Midbrain (tissue), 1 donor: ENCODE measurements at regions not wholly inside any gene's neighbourhood (a gene's known extent, or its start where the extent isn't known, plus 50 kb on each side); places are given as distances from the start of the nearest gene placed in this dataset.
"Not testable (repeated sequence)": the region's sequence is repeated elsewhere in the genome, so short reads cannot be mapped to it uniquely, and the experiment has no call there.

Experiments
- DNase-seq: peaks from one replicate; lab custom pipeline; 2025; lab: John Stamatoyannopoulos, UW

DNA sequence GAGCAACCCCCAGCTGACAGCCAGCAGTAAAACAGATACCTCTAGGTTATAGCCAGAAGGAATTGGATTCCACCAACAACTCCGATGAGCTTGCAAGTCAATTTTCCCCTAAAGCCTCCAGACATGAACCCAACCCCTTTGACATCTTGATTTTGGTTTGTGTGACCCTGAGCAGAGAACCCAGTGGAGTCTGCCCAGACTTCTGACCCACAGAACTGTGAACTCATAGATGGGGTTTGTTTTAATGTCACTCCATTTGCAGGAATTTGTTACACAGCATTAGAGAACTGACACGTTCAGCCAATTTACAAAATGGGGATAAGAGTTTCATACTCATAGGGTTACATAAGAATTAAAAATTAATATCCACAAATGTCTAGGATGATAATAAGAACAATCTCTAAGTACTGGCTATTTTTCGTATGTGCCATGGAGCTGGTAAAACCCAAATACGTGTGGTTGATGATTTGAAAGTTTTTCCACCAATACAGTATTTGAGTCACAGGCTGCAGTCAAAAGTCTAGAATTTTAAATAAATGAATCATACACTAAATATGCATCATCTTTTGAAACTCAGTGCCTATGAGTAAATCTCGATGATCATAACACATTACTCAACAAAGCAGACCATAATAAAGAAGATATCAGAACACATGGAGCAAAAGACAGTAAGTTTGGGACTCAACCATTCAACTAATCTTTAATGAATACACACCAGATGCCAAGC, 380.0 kb downstream of the ANAPC1 start:
- not testable (repeated sequence) for DNase-seq

DNA sequence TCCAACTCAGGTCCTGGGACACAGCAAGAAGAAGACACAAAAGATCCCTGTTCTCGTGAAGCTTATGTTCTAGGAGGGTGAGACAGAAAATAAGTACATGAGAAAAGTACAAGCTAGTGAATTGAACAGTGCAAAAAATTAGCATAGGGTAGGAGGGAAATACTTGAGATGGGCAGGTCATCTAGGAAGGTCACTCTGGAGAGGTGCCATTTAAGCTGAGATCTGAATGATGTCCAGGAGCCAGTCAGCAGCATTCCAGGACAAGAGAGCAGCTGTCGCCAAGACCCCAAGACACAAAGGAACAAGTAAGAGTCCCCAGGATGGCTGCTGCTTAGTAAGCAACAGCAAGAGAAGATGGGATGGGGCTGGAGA, 379.4 kb downstream of the ANAPC1 start:
- DNase-seq, result not testable (repeated sequence)

DNA sequence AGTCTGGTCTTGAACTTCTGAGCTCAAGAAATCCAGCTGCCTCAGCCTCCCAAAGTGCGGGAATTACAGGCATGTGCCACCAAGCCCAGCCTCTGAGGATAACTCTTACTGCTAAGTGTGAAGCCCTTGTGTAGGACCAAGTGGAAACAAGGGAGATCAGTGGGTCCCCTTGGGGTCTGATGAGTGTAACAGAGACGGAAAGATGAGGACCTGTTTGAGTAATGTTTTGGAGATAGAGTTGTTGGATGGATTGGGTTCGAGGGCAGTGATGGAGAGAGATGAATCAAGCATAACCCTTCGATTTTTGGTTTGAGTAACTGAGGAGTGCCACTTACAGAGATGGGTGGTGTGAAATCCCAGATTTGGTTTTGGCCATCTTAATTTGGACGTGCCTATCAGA, 378.7 kb downstream of the ANAPC1 start:
- DNase-seq, result not testable (repeated sequence)

DNA sequence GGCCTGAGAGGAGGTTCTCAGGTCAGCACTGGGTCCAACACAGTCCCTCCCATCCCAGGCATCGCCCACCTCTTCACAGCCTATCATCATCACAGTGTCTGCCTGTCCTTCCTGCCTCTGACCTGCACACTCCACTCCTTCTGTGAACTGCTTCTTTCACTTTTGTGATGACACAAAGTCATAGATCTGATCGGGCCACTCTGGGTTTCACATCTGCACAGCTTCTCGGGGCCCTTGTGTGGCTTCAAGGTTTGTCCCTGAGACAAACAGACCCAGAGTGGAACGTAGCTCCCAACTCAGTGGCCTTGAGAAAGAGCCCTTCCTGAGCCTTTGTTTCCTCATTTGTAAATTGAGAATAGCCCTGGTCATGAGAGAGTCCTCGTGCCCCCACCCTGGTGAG, 377.1 kb downstream of the ANAPC1 start:
- DNase-seq, result not testable (repeated sequence)

DNA sequence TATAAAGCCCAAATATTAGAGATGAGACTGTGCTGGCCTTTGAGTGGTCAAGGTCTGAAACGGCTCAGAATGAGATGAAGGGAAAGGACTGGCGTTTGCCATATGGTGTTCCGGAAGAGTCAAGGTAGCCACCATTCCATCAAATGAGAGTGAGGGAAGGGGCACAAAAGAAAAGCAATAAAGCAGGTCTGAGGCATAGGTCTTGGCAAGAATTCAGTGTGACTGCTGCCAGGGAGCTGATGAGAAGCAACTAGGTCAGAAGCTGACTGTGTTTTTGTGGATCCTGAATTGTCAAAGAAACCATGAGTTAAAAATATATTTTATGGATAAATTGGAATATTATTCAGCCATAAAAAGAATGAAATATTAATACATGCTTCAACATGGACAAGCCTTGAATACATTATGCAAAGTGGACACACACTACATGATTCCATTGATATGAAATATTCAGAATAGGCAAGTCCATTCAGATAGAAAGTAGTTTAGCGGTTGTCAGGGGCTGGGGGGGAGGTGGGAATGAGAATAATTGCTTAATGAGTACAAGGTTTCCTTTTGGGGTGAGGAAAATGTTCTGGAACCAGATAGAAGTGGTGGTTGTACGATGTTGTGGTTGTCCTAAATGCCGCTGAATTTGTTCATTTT, 374.6 kb downstream of the ANAPC1 start:
- DNase-seq, result not testable (repeated sequence)

DNA sequence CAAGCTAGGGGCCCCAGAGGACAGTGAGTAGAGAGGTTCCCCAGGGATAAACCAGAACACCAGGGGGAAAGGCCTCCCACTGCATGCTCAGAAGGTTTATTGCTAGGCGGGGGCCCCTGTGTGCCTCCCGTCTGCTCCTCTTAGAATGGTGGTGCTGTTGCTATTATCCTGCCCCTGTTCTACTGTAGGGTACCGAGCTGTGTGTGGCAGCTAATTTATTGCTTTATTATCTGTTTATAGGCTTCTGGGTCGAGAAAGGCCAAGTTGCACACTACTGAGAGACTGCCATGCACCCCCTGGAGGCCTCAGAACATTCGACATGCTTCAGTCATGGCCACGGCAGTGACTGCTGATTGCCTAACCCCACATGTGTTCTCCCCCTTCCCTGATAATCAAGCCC, 373.6 kb downstream of the ANAPC1 start:
- not testable (repeated sequence) for DNase-seq

DNA sequence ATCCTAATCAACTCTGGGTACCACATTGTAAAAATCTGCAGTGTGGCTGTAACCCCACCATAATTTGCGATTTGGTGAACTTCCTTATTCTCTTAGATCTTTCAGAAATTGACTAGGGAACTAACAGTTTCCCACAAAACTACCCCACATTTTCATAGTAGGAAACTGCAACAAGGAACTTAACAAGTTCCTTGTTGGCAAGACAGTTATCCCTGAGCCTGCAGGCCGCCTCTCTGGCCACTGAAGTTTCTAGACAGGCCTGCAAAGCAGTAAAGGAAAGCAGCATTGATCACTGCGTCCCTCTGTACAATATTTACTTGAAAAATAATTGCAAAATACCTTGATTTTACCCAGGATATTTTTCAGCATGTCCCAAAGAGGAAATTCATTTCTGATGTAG, 372.9 kb downstream of the ANAPC1 start:
- DNase-seq, result not testable (repeated sequence)

DNA sequence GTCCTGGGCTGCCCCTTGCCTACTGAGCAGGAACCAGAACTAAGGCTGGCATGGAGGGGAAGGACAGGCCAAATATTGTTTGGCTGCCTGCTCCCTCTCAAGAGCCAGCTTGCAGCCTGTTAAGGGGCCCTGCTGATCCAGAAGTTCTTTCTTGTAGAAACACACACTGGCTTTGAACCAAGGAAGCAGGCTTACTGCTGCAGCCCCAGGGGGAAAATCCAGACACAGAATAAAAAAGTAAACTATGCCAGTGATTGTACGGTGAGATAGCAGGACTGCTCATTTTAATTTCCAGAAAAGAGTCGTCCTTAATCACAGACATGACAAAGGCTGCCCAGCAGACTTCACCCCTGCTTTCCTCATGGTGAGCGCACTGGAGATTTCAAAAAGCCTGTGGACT, 371.6 kb downstream of the ANAPC1 start:
- DNase-seq, result not testable (repeated sequence)

DNA sequence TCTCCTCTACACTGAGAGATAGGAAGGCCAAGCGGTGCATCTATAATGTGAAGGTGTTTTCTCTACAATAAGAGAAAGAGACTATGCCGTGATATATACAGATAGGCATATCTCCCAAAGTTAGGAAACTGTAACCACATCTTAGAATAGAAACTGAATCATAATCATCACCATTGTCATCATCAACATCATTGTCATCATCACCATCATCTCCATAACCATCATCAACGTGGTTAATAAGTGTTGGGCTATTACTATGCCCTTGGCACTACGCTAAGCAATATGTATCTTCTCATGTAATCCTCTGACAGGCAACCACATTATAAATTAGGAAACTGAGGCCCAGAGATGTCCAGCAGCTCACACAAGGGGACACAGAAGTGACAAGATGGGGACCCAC, 369.9 kb downstream of the ANAPC1 start:
- not testable (repeated sequence) for DNase-seq

DNA sequence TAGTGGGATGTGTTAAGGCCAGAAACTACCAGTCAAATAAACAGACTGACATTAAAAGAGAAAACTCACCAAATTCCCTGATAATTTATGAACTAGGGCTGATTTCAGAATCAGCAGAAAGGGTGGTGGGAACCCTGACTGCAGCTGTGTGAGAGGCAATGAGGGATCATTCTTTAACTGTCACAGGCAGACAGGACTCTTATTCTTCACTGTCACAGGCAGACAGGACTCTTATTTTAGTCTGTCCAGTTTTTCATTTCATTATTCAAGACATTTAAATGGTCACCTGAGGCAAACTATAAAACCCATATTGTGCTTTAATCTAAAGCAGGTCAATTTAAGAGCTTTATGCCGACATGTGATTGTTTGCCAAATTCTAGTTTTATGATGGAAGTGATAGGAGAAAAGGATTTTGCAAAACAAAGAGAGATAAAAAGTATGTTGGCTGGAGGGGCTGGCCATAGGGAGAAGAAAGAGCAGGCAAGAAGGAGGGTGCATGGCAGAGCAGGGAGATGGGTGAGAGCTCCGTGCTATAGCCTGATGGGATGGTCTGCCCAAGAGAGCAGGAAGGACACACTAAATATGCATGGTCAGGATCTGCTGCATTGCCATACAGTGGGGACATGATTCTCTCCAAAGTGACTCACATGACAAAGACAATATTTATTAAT, 366.8 kb downstream of the ANAPC1 start:
- DNase-seq, result not testable (repeated sequence)

DNA sequence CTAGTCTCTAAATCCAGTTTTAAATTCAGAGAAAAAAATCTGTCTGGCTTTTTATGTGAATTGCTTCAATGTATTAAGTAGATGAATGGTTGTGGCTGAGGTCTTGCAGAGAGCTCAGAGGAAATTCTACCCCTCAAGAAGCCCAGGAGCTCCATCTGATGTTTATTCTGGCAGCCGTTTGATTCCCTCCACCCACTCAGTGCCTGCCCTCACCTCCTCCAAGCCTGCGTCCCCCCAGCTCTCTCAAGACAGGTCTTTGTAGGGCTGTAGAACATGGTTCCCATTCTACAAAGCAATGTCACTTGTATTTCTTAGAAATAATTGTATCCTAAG, 366.3 kb downstream of the ANAPC1 start:
- not testable (repeated sequence) for DNase-seq

DNA sequence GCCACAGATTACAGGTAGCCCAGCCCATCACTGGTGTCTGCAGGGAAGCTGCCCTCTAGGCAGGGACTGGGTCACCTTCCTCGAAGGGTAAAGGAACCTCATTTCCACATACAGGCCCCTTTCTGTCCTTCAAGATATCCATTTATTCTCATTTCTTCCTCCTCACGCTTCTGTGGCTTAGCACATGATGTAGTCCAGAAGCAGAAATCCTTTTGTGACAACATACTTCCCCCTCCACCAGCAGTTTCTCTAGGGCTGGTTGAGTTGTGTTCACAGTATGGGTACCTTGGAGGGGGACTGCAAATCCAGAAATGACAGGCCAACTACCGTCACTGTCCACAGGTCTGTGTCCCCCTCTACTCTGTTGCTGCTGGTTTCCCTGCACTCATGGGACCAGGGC, 364.9 kb downstream of the ANAPC1 start:
- DNase-seq, result no peak

DNA sequence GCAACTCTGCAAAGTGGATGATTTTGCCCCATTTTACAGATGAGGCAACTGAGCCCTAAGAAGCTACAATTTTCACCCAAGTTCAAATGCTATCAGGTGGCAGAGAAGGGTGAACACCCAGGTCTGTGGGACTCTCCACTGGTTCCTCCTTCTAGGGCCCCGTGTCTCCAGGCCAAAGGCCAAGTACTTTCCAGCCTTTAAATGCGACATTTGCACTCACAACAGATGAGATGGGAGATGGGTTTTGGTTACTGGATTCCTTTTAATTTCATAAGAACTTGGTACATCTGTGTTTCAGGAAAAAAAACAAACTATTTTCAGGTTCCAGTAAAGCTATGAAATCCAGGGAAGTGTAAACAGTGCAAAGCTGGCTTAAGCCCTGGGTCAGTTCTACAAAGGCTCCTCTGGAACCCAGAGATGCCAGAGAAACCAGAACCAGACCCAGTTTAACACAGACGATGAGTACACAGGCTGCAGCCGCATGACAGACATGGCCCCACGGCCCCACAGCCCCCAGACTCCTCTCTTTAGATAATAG, 361.7 kb downstream of the ANAPC1 start:
- DNase-seq, result no peak

DNA sequence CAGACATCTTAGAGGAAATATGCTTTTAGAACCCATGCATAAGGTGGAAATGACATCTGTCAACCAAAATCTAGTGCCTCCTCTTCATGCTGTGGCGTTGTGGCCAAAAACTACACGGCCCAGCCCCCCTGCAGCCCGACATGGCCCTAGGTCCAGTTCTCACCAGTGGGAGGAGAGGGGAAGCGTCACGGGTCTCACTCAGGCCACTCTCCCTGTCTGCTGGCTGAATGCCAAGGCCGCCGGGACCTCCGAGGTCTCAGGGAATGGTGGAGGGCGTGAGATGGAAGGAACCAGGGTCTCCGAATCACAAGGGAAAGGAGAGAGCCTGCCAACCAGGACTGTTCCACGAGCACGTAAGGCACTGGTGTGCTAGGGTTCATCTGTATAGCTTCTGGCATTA, 361.0 kb downstream of the ANAPC1 start:
- DNase-seq, result no peak

DNA sequence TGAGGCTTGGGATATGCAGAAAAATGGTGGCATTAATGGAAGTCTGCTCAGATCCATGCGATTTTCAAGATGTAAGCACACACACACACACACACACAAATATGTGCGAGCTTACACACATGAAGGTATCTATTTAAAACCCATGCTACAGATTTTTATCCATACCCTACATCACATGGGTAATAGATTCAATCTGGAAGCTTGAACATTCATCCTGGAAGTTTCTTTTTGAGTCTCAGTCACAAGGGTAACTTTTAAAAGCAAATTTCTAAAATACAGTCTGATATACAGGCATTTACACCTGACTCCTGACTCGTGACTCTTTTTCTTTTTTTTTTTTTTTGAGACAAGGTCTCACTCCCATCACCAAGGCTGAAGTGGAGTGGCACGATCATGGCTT, 359.0 kb downstream of the ANAPC1 start:
- not testable (repeated sequence) for DNase-seq

DNA sequence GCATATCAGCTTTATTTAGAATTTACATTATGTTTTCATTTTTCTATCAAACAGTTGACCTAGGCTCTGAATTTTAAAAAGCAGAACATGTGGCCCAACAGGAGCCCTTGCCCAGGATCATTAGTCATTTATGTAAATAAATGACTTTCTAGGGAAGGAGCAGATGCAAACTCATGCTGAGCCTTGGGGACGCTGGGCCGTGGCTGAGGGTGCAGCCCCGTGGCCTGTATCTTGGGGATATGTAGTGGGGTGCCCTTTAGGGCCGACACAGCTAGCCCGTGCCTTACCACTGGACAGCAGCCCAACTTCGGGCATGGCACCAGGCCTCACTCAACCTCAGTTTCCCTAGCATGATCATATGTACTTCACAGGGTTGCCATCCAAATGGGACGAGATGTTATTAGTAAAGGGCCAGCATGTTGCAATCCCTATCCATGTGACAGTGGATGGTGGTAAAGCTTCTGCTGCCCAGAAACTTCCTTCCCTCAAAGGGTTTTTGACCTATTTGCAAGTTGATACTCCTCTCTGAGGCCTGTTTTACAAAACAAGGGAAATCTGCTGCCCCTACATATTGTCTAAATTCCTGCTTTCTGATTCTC, 357.9 kb downstream of the ANAPC1 start:
- not testable (repeated sequence) for DNase-seq

DNA sequence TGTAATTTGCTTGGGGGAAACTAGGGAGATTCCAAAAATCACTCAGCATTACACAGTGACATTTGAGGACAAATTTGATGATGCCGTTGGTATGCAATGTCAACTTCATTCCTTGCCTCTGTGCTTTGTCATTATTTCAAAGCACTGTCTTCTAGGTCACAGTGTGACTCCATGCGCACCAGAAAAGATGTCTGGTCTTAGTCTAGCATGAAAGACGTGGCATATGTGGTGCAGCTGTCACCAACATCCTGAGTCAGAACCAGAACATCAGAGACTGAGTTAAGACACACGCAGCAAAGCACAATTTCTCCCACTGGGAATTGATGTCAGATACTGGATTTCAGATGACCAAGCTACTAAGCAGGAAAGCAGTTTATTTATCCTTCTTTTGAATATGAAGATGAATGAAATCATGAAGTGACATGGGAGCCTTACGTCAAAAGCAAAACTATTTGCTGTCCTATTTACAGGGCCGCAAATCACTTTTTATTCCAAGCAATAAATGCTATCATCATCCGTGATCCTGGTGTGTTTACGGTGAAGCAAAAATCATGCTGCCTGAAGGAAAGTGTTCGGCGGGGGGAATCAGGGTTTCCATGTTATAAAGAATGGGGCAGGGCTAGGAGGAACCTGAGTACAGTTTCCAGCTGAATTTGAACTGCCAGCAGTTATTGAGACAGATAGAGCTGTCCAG, 356.1 kb downstream of the ANAPC1 start:
- DNase-seq, result not testable (repeated sequence)

DNA sequence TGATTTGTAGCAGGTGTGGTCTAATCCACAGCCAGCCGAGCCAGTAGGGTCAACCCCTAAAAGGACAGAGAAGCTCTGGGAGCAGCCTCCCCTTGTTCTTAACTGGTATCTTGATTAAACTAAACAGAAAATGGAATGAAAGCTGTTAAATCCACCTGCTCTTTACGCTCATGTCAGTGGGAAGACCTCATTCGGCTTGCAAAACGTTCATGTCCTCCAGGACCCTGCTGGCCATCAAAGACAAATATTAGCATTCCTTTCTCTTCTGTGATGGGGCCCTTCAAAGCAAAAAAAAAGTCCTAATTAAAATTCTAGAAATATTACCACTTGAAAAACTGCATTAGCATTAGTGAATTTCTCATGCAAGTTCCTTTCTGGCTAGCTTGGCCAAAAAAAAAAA, 355.0 kb downstream of the ANAPC1 start:
- DNase-seq, result not testable (repeated sequence)

DNA sequence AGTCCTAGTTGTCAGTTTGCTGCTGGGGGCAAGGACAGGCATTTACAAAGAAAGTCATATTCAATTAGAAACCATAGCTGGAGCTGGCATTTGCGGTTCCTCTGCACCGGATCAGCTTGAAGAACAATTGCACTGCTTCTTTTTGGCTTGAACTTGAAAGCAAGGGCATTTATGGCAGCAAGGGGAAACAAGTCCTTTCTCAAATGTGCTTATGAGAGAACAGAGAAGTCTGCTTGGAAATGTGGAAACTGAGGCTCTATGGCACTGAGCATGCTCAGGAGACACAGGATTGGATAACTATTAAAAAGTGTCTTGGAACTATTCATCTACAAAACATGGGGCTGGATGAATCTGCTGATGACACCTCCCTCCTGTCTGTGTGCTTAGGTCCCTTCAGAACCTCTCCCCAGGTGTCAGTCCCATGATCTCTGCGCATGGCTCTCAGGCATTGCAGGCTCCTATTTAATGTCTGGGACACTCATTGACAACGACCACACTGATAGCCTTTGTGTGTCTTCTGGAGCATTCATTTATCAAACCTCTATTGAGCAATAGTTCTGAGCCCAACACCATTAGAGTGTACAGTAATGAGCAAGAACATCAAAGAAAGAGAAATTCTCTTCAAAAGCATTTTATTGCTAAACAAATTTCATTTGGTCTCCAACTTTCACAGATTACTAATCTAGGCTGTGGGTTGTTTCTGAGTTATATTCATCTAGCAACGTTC, 353.6 kb downstream of the ANAPC1 start:
- not testable (repeated sequence) for DNase-seq

DNA sequence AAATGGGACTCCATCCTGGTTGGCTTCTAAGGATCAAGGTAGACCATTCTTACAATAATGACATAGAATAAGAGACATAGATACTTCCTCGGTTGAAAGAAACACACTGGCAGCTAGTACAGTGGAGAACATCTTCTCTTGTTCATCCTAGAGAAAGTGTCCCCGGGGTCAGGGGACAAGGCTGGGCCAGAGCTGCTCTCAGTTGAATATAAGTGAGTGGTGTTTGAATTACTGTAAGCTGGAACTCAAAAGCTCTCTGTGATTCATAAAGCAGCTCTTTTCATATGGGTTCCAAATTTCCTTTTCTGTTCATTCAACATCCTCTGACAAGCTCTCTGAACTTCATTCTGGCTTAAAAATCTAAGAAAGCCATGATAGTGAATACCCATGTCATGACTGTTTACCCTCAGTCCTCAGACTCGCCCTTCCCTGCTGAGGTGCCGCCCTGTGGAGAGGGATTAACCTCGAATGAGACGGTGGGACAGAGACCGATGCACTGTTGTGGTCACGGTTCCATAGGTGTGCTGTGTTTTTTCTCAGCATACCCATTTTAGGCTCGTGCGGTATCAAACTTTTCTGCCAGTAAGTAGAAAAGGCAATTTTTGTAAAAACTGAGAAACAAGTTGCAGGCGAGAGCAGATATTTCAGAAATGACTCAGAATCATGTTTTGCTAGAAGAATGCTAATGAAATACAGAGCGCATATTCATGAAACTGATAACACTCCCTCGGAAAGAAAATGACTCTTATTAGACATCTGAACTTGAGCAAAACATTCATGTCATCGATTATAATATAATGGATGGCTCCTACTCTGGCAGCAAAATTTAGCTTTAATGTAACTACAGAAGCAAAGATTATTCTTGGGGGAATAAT, 351.1 kb downstream of the ANAPC1 start:
- not testable (repeated sequence) for DNase-seq
